ENCODE measurements at regions not wholly inside any gene's neighbourhood (a gene's known extent, or its start where the extent isn't known, plus 50 kb on each side); places are given as distances from the start of the nearest gene placed in this dataset.

- H3K27me3 ChIP-seq (ENCODE audit: insufficient read depth, low read length): no peaks in the 10 kb centered on the region
- Mint-ChIP-seq H3K4me3 (no peak overlapping the region), H3K27me3 (no peaks in the 10 kb centered on the region), H3K36me3 (no peaks in the 10 kb centered on the region), H3K4me1 (peaks cover 4 to 7% (median 4%) of the 10 kb centered on the region in 4 donors), H3K27ac (no peak overlapping the region), H3K9me3 (peaks cover 0 to 2% (median 0%) of the 10 kb centered on the region in 8 donors)
- H3K27ac ChIP-seq (ENCODE audit: low read depth, low read length): no peak overlapping the region
- no peaks in the 10 kb centered on the region for H3K36me3 ChIP-seq (ENCODE audit: insufficient read depth, low read length)
- intact Hi-C loops (cut with micrococcal nuclease): no loop called here
- POLR2A ChIA-PET (ENCODE audit: partially characterized antibody): interaction anchor here (0.8 kb wide), 1 partner anchor 12 kb away, joined by 3 read pairs; no protein-coding TSS in a partner anchor
- no peak overlapping the region for H3K4me3 ChIP-seq (ENCODE audit: low read length in 2 of 2)
- no peaks in the 10 kb centered on the region for H3K9me3 ChIP-seq (ENCODE audit: control insufficient read depth in 1 of 2, low read length in 2 of 2)
- CTCF ChIA-PET (ENCODE audit: partially characterized antibody): interaction anchor here (1.4 kb wide), 1 partner anchor 14 kb away, joined by 3 read pairs; no protein-coding TSS in a partner anchor
- H3K4me1 ChIP-seq (ENCODE audit: insufficient read depth, low read length): no peaks in the 10 kb centered on the region
- DNase-seq: no peak
Measured at GRCh38 chr5:54658010-54658409, 140.5 kb downstream of the SNX18 start.

DNA sequence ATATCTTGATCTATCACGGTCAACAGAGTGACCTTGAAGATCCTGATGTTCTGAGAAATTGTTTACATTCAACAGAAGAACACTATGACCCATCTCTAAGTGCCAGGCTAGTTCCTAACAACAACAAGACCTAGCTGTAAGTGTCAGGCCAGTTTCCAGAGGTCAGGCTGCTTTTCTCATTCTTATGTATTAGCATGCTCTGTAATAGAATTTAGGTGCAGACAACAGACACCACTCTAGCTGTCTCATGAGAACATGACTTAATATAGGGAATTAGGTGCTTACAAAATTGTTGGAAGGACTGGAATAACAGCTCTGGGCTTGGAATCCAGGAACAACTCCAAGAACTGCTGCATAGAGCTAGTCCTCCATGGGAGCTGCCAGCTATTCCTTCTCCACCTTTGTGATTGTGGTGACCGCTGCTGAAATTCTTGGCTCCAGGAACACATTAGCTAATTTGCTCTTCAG lies 138.7 kb downstream of the SNX18 start:
- Mint-ChIP-seq H3K4me1 (peaks cover 4 to 7% (median 4%) of the 10 kb centered on the region in 4 donors), H3K9me3 (peaks cover 0 to 2% (median 0%) of the 10 kb centered on the region in 8 donors), H3K27ac (no peak overlapping the region), H3K36me3 (no peaks in the 10 kb centered on the region), H3K27me3 (no peaks in the 10 kb centered on the region), H3K4me3 (no peak overlapping the region)
- H3K36me3 ChIP-seq (ENCODE audit: insufficient read depth, low read length): no peaks in the 10 kb centered on the region
- no peaks in the 10 kb centered on the region for H3K4me1 ChIP-seq (ENCODE audit: insufficient read depth, low read length)
- no peaks in the 10 kb centered on the region for H3K9me3 ChIP-seq (ENCODE audit: control insufficient read depth in 1 of 2, low read length in 2 of 2)
- POLR2A ChIA-PET (ENCODE audit: partially characterized antibody): no interaction called here
- H3K4me3 ChIP-seq (ENCODE audit: low read length in 2 of 2): no peak overlapping the region
- no peak for DNase-seq
- no peaks in the 10 kb centered on the region for H3K27me3 ChIP-seq (ENCODE audit: insufficient read depth, low read length)
- intact Hi-C loops (cut with micrococcal nuclease): no loop called here
- no peak overlapping the region for H3K27ac ChIP-seq (ENCODE audit: low read depth, low read length)
- CTCF ChIA-PET (ENCODE audit: partially characterized antibody): no interaction called here

GRCh38 chr5:54655761-54656160 lies 138.2 kb downstream of the SNX18 start:
- Histone ChIP-seq H3K4me1 (ENCODE audit: insufficient read depth, low read length) (no peaks in the 10 kb centered on the region), H3K27ac (ENCODE audit: low read depth, low read length) (no peak overlapping the region), H3K27me3 (ENCODE audit: insufficient read depth, low read length) (no peaks in the 10 kb centered on the region), H3K4me3 (ENCODE audit: low read length in 2 of 2) (no peak overlapping the region), H3K9me3 (ENCODE audit: control insufficient read depth in 1 of 2, low read length in 2 of 2) (no peaks in the 10 kb centered on the region), H3K36me3 (ENCODE audit: insufficient read depth, low read length) (no peaks in the 10 kb centered on the region)
- no peaks in the 10 kb centered on the region for H3K36me3 Mint-ChIP-seq
- peak overlapping the region in 1 of 7 donors; percentile 5 for H3K27ac Mint-ChIP-seq
- intact Hi-C loops (cut with micrococcal nuclease): no loop called here
- ChIA-PET CTCF (ENCODE audit: partially characterized antibody) (no interaction called here), POLR2A (ENCODE audit: partially characterized antibody) (no interaction called here)
- no peaks in the 10 kb centered on the region for H3K27me3 Mint-ChIP-seq
- H3K4me3 Mint-ChIP-seq: no peak overlapping the region
- peaks cover 4 to 7% (median 4%) of the 10 kb centered on the region in 4 donors for H3K4me1 Mint-ChIP-seq
- peaks cover 0 to 2% (median 0%) of the 10 kb centered on the region in 8 donors for H3K9me3 Mint-ChIP-seq
- no peak for DNase-seq

GRCh38 chr5:54655266-54655665 lies 137.7 kb downstream of the SNX18 start:
- Histone ChIP-seq H3K4me3 (ENCODE audit: low read length in 2 of 2) (no peak overlapping the region), H3K27ac (ENCODE audit: low read depth, low read length) (no peak overlapping the region), H3K27me3 (ENCODE audit: insufficient read depth, low read length) (no peaks in the 10 kb centered on the region), H3K4me1 (ENCODE audit: insufficient read depth, low read length) (no peaks in the 10 kb centered on the region), H3K9me3 (ENCODE audit: control insufficient read depth in 1 of 2, low read length in 2 of 2) (no peaks in the 10 kb centered on the region), H3K36me3 (ENCODE audit: insufficient read depth, low read length) (no peaks in the 10 kb centered on the region)
- CTCF ChIA-PET (ENCODE audit: partially characterized antibody): no interaction called here
- H3K4me3 Mint-ChIP-seq: no peak overlapping the region
- peaks cover 0 to 1% (median 0%) of the 10 kb centered on the region in 8 donors for H3K9me3 Mint-ChIP-seq
- no peak for DNase-seq
- intact Hi-C loops (cut with micrococcal nuclease): no loop called here
- POLR2A ChIA-PET (ENCODE audit: partially characterized antibody): no interaction called here
- H3K36me3 Mint-ChIP-seq: no peaks in the 10 kb centered on the region
- H3K4me1 Mint-ChIP-seq: peaks cover 4 to 7% (median 4%) of the 10 kb centered on the region in 4 donors
- H3K27me3 Mint-ChIP-seq: no peaks in the 10 kb centered on the region
- H3K27ac Mint-ChIP-seq: no peak overlapping the region

- Histone ChIP-seq H3K4me1 (ENCODE audit: insufficient read depth, low read length) (no peaks in the 10 kb centered on the region), H3K36me3 (ENCODE audit: insufficient read depth, low read length) (no peaks in the 10 kb centered on the region), H3K9me3 (ENCODE audit: control insufficient read depth in 1 of 2, low read length in 2 of 2) (no peaks in the 10 kb centered on the region), H3K27ac (ENCODE audit: low read depth, low read length) (no peak overlapping the region), H3K27me3 (ENCODE audit: insufficient read depth, low read length) (no peaks in the 10 kb centered on the region), H3K4me3 (ENCODE audit: low read length in 2 of 2) (no peak overlapping the region)
- POLR2A ChIA-PET (ENCODE audit: partially characterized antibody): interaction anchor here (1.2 to 1.7 kb wide), 3 partner anchors 16 to 44 kb away, joined by 3 to 8 read pairs (median 3); no protein-coding TSS in a partner anchor
- H3K27ac Mint-ChIP-seq: peak overlapping the region in 1 of 7 donors; percentile 42
- peaks cover 4 to 7% (median 6%) of the 10 kb centered on the region in 4 donors for H3K4me1 Mint-ChIP-seq
- H3K4me3 Mint-ChIP-seq: no peak overlapping the region
- H3K27me3 Mint-ChIP-seq: no peaks in the 10 kb centered on the region
- no peaks in the 10 kb centered on the region for H3K36me3 Mint-ChIP-seq
- CTCF ChIA-PET (ENCODE audit: partially characterized antibody): interaction anchor here (0.7 kb wide), 1 partner anchor 135 kb away, joined by 3 read pairs; no protein-coding TSS in a partner anchor
- intact Hi-C loops (cut with micrococcal nuclease): no loop called here
- no peaks in the 10 kb centered on the region for H3K9me3 Mint-ChIP-seq
- DNase-seq: no peak
Measured at GRCh38 chr5:54653956-54654614, 136.5 kb downstream of the SNX18 start.

GRCh38 chr5:54651482-54652076 lies 134.0 kb downstream of the SNX18 start:
- DNase-seq: no peak
- Mint-ChIP-seq H3K36me3 (no peaks in the 10 kb centered on the region), H3K9me3 (peaks cover 0 to 3% (median 0%) of the 10 kb centered on the region in 8 donors), H3K4me1 (peaks cover 15 to 29% (median 22%) of the 10 kb centered on the region in 4 donors), H3K27me3 (no peaks in the 10 kb centered on the region), H3K4me3 (no peak overlapping the region), H3K27ac (no peak overlapping the region)
- ChIA-PET CTCF (ENCODE audit: partially characterized antibody) (interaction anchor here (1.3 kb wide), 1 partner anchor 13 kb away, joined by 3 read pairs; no protein-coding TSS in a partner anchor), POLR2A (ENCODE audit: partially characterized antibody) (no interaction called here)
- intact Hi-C loops (cut with micrococcal nuclease): no loop called here
- H3K4me3 ChIP-seq (ENCODE audit: low read length in 2 of 2): no peak overlapping the region
- H3K27me3 ChIP-seq (ENCODE audit: insufficient read depth, low read length): no peaks in the 10 kb centered on the region
- H3K27ac ChIP-seq (ENCODE audit: low read depth, low read length): no peak overlapping the region
- H3K9me3 ChIP-seq (ENCODE audit: control insufficient read depth in 1 of 2, low read length in 2 of 2): no peaks in the 10 kb centered on the region
- H3K36me3 ChIP-seq (ENCODE audit: insufficient read depth, low read length): no peaks in the 10 kb centered on the region
- H3K4me1 ChIP-seq (ENCODE audit: insufficient read depth, low read length): peaks cover 20% of the 10 kb centered on the region

DNA sequence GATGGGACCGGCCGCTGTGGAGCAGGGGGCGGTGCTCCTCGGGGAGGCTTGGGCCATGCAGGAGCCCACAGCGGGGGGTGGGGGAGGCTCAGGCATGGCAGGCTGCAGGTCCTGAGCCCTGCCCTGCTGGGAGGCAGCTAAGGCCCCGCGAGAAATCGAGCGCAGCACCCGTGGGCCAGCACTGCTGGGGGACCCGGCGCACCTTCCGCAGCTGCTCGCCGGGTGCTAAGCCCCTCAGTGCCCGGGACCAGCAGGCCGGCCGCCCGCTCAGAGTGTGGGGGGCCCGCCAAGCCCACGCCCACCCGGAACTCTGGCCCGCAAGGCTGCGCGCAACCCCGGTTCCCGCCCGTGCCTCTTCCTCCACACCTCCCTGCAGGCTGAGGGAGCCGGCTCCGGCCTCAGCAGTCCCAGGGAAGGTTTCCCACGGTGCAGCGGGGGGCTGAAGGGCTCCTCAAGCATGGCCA lies 131.5 kb downstream of the SNX18 start:
- Histone ChIP-seq H3K9me3 (ENCODE audit: control insufficient read depth in 1 of 2, low read length in 2 of 2) (no peaks in the 10 kb centered on the region), H3K4me1 (ENCODE audit: insufficient read depth, low read length) (peaks cover 45% of the 10 kb centered on the region), H3K36me3 (ENCODE audit: insufficient read depth, low read length) (no peaks in the 10 kb centered on the region), H3K4me3 (ENCODE audit: low read length in 2 of 2) (no peak overlapping the region), H3K27me3 (ENCODE audit: insufficient read depth, low read length) (no peaks in the 10 kb centered on the region), H3K27ac (ENCODE audit: low read depth, low read length) (no peak overlapping the region)
- Mint-ChIP-seq H3K27ac (no peak overlapping the region), H3K9me3 (peaks cover 0 to 3% (median 0%) of the 10 kb centered on the region in 8 donors), H3K27me3 (no peaks in the 10 kb centered on the region), H3K4me3 (no peak overlapping the region), H3K4me1 (peaks cover 31 to 50% (median 41%) of the 10 kb centered on the region in 4 donors), H3K36me3 (no peaks in the 10 kb centered on the region)
- no peak for DNase-seq
- intact Hi-C loops (cut with micrococcal nuclease): loop anchor here (10.0 kb wide), 1 partner anchor 196 kb away; no protein-coding TSS in a partner anchor
- CTCF ChIA-PET (ENCODE audit: partially characterized antibody): interaction anchor here (1.2 to 1.3 kb wide), 3 partner anchors 96 to 196 kb away, joined by 3 to 5 read pairs (median 4); no protein-coding TSS in a partner anchor
- POLR2A ChIA-PET (ENCODE audit: partially characterized antibody): interaction anchor here (0.8 to 1.4 kb wide), 4 partner anchors 11 to 39 kb away, joined by 3 to 6 read pairs (median 4); no protein-coding TSS in a partner anchor
